HG02763 (cell line): ENCODE measurements at regions not wholly inside any gene's neighbourhood (a gene's known extent, or its start where the extent isn't known, plus 50 kb on each side); places are given as distances from the start of the nearest gene placed in this dataset.

Source experiments
- ATAC-seq: cut with Tn5 transposase; IDR thresholded peaks from one replicate; pipeline ENCODE4 v1.9.1; 2021; ENCODE audit warnings: mild to moderate bottlenecking, moderate library complexity; ENCODE audit not compliant: unreplicated experiment

DNA sequence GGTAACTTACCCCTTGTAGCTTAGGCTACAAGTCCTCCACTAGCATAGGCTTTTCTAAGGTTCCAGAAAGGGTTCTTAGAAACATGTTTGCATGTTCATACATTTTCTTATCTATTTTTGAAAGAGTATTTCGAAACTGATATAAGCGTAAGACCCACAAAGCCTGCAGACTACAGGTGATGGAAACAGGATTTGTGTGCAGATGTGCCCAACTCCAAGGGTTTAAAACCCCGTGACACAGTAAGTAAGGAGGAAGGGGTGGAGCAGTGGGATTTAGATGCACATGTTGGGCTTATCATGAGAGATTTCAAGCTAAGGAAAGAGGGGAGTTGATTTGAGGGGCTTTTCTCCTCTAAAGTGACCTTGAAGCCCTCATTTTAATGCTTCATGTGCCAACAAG is 164.7 kb downstream of the LTN1 start:
- ATAC-seq, result no peak

DNA sequence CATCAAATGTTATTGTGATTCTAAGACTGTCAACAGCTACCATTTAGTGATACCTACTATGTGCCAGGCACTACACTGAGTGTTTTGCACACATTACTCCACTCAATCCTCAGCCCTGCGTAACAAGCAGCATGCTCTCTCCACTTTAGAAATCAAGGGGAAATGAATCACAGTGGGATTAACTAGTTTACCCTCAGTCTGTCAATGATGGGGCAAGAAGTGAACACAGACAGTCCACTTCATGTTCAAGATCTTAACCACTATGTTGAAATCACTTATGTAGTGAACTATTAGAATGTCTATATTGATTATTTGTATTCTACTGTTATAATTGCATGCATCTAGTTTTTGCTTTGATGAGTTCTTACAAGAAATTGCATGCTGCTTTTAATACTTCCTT is 165.3 kb downstream of the LTN1 start:
- no peak for ATAC-seq

DNA sequence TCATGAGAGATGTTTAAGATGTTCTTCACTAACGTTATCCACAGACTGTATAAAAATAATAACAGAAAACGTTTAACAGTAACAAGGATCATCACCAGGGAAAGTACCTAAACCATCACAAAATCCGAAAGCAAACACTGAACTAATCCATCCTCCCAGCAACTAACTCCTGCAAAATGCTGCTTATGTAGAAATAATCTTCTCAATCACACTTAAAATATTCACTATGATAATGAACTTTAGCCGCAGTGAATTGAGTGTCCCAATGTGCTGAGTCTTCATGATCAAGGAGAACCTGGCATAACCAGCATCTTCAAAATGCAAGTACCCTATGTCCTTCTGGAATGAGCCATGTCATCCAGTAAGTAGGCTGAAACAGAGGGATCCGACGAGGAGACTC is 166.1 kb downstream of the LTN1 start:
- no peak for ATAC-seq

DNA sequence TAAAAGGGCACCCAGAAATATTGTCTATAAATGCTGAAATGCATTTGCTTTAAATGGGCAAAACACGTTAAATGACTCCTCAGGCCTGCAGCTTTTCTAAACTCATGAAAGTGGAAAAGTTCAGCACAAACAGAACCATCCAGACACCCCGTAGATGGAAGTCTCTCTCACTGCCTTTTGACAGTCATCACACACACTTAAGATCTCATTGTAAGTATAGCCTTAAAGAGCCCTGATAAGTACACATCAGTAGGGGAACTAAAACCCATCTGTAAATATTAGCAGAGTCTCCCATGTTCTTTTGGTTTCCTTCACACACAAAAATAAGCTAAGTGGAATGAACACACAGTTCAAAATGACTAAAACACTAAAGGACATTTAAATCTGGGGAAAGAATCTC is 166.7 kb downstream of the LTN1 start:
- no peak for ATAC-seq

DNA sequence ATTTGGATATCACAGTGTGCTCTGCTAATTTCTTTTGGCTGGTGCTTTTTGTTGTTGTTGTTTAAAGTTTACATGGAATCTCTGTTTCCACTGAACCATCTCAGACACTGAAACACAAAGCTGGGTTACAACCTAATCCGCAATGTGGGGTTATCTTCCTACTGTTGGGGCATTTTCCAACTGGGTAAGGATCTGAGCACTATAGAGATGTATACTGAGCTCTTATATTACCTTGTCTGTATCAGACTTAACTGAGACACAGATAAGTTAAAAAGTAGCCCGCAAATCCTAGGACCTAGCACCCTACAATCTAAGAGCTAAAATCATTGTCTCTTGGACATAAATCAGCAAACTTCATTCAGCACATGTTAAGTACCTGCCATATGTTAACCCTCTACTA is 169.2 kb downstream of the LTN1 start:
- ATAC-seq, result no peak

DNA sequence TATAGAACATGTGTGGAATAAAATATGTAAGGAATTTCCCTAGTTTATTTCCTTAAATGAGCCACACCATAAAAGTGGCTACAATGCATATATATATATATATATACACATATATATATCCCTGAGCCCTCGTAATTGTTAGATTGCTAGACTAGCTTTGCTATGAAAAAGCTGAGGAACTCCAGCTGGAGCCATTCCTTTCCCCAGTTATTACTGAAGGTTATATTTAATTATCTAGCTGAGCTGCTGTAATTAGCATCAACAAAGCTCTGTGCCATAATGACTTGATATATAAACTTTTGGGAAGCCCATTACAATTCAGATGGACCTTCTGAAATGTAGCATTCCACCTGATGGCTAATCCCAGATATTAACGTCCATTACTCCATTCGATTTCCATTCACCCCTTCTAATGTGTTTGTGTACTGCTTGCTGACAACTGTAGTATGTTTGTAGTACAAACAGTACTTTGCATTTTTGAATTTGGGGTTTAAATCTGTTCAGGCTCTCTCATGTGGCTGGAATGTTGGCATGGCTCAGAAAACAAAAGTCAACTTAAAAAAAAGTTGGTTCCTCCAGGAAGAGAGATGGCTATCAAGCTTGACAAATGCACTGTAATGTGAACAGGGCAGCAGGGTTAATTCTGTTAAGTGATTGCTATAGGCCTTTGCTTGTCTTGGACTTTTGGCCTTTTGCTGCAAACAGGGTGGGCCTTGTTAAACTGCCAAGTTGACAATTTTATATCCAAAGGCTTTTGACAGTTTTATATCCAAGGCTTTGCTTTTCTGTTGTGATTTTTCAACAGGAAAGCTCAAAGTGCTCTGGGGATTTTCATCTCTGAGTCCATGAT is 170.0 kb downstream of the LTN1 start:
- no peak for ATAC-seq

DNA sequence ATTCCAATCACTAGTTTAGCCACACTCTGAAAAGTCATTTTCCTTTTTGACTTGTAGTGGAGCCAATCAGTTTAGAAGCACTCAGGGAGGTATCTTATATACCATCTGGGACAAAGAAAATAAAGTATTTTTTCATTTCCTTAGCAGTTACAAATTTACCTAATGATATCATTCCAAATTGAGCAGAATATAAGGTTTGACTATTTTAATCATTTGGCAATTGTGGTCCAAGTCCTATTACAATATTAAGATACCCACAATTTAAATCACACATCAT is 170.6 kb downstream of the LTN1 start:
- ATAC-seq, result no peak

DNA sequence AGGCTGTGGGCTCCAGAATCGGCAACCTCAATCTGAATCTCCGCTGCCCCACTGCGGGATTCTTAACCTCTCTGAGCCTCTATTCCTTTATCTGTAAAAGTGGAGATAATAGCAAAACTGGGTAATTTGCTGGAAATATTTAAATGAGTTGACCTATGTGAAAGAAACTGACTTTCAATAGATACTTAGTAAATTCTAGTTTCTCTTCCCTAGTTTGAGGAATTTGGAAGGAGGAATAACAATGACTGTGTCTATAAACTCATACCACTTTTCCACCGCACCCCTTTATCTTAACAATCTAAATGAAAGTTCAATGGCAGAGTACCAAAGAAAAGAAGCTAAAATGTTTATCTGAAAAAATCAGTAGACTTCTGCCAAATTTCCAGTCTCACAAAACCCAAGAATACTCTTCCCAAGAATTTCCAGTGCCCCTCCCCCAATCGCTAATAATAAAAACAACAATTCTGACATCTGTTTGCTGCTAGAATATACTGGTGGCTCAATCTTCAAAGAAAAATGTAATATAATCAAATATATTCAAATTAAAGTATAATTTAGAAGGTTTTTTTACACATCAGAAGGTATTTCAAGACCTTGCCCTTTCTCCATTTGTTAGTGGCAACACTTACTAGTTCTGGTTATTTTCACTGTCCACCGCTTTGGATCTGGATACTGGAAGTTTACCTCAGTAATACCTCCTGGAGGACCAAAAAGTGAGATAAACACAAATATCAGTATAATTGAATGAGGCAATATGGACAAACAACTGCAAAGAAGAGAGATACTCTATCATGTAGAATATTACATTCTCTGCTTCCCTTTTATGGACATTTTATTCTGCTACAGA is 171.2 kb downstream of the LTN1 start:
- ATAC-seq, result no peak

DNA sequence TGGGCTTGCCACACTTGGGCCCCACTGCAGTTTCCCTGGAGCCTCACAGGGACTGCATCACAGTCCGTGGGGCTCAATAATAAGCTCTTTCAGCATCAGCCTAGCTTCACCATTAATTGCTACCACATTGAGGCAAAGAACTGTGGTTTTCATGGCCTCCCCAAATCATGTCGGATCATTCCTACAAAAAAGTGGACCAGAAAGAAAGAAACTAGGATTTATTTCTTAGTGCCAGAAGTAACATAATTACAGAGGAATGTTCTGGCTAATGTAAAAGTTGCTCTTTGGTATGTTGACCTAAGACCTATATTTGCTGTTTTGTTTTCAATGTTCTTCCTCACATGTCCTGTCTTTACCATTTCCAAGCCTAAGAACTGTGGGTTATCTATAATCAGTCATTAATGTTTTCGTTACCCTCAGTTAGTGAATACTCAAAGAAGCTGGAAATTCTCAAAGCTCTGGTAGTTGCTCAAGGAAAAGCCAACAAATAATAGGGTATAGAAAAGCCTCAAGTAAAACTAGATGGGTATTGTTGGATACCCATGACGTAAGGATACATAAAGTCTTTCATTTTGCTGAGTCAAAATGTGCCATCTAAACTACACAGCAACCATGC is 173.9 kb downstream of the LTN1 start:
- no peak for ATAC-seq

DNA sequence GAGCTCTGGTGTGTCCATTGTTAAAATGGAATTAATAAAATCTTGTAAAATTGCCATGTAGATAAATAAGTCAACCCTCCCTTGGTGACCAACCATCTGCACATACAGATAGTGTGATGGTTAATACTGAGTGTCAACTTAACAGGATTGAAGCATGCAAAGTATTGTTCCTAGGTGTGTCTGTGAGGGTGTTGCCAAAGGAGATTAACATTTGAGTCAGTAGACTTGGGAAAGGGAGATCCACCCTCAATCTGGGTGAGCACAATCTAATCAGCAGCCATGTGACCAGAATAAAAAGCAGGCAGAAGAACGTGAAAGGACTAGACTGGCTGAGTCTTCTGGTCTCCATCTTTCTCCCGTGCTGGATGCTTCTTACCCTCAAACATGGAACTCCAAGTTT is 174.8 kb downstream of the LTN1 start:
- ATAC-seq, result no peak

DNA sequence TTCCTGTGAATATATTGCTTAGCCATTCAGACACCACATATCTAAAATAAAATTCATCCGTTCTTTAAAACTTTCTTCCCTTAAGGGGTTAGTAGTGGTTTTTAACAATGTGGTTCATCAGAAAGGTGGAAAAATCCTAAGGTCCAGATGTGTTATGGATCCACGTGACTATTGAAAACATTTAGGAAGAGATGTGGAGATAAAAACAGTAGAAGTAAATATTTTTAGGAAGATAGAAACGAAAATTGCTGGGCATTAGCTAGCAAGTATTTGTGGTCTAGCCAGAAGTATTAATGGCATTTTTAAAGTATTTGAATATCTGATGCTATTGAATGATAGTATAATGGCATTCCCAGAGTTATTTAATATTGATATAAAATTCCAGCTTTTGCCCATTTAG is 180.8 kb downstream of the LTN1 start:
- ATAC-seq, result no peak

DNA sequence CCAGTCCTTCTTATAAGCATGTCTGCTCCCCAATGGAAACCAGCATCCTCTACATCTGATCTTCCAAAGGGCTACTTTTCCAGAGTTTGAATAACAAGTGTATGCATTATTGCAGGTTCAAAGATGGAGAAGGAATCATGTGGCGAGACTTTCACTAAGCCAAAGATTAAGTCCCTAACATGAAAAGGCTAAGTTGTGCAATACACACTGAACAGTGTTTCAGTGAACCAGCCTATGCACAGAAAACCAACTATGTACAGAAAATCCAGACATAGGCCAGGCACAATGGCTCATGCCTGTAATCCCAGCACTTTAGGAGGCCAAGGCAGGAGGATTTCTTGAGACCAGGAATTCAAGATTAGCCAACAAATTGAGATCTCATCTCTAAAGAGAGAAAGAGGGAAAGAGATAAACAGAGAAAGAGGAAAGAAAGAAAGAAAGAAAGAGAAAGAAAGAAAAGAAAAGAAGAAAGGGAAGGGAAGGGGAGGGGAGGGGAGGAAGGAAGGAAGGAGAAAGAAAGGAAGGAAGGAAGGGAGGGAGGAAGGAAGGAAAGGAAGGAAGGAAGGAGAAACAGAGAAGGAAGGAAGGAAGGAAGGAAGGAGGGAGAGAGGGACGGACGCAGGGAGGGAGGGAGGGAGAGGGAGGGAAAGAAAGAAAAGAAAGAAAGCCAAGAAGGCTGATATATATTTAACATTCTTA is 181.7 kb downstream of the LTN1 start:
- ATAC-seq, result no peak

DNA sequence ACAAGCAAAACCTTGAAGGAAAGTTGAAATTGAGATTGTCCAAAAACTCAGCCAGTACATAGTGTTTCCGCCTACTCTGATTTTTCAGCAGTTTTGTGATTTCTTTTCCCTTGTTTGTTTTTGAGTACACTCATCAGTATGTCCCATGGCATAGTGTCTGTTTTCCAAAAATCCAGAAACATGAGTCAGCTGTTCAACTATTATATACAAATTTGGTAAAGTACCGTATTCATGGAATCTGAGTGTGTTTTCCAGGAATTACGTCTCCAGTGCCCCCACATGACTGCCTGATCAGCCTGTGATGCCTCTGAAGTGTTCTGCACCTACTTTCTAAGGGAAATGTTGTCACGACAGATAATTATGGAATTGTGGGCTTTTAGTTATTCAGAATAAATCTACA is 186.8 kb downstream of the LTN1 start:
- no peak for ATAC-seq

DNA sequence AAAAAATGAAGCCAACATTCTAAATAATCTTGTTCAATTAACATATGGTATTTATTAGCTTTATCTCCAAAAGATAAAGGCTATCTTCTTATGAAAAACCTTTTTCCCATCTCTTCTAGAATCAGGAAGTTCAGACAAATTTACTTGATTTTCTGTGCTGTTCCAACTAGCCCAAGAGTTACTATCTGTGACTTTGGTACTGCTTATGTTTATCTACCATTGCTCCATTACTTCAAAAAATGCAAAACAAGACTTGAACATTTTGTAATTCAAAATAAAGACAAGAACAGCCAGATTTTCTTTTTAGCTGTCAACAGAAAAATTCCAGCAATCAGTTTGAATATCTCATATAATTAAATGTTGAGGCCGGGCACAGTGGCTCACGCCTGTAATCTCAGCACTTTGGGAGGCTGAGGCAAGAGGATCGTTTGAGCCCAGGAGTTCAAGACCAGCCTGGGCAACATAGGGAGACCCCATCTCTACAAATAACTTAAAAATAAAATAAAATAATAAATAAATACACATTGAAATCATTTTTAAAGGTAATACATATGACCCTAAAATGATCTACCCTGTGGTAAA is 188.5 kb downstream of the LTN1 start:
- no peak for ATAC-seq

DNA sequence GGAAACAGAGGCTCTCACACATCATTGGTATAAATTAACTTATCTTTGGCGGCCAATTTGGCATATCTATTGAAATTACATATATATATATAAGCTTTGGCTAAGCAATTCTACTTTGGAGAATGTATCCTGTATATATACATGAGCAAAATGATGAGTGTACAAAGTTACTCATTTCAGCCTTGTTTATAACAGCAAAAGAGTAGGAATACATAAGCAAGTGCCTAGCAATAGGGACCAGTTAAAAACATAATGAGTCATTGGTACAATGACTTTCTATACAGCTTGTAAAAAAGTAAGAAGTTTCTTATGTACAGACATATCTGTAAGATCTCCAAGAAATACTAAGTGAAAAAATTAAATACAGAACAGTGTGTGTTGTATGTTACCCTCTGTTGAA is 190.8 kb downstream of the LTN1 start:
- no peak for ATAC-seq

DNA sequence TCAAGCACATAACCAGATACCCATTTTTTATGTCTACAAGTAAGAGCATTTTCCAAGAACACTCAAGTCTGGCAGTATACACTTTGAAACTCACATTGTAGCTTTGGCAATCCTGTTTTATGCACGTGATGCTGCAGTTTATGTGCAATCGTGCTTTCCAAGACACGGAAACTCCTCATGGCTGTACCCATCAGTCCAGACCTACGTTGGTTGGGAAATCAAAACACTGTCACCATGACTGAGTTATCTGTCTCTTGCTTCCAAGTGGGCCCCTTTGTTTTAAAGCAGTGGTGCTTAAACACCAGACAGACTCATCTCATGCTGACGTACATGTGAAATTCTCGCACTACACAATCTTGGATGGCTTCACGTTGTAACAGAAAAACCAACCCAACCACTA is 192.8 kb downstream of the LTN1 start:
- no peak for ATAC-seq

DNA sequence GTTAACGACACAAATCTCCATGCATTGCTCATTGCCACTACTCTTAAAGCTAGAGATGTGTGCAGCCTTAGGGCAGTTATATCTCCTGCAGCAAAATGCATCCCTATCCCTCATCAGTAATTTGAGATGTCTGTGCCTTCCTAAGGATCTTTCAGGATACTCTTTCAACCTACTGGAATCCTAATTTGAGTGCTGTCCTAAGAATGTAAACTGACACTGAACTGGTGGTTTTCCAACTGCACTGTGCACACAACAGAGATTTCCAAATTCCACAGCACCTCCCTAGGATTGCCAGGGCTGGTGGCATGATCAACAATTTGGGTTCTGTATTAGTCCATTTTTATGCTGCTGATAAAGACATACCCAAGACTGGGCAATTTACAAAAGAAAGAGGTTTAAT is 193.9 kb downstream of the LTN1 start:
- ATAC-seq, result no peak

DNA sequence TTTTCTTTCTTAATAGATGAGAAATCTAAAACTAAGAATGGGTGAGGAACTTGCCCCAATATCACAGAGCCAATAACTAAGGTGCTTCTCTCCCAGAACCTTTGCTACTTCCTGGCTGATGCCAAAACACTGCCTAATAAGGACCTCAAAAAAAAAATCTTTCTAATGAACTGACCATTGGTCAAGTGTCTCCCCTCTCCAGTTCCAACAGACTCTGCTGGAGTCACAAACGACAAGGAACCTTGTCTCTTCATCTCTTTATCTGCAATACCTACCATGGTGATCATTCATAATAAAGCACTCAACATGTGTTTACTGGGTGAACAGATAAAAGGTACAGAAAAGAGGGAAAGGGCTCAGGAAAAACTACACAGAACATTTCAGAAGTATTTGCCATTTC is 197.4 kb downstream of the LTN1 start:
- no peak for ATAC-seq

DNA sequence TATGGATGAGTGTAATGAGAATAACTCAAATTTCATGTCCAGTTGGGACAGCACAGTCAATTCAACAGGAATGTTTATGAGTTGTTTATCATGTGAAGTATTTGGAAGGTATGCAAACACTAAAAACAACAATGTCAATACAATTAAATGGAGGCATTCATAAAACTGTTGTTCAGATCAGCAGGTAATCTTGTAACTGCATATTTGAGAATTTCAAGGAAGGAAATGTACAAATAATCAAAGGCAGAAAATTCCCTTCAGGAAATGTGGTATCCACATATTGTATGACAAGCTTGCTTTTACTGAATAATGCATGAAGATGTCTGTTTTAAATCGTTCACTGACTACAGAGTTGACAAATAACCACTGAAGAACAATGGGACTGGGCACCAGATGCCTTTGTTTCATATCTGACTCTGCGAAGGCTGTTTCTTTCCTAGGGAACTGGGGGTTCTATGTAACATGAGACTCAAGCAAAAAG is 198.3 kb downstream of the LTN1 start:
- ATAC-seq, result no peak

DNA sequence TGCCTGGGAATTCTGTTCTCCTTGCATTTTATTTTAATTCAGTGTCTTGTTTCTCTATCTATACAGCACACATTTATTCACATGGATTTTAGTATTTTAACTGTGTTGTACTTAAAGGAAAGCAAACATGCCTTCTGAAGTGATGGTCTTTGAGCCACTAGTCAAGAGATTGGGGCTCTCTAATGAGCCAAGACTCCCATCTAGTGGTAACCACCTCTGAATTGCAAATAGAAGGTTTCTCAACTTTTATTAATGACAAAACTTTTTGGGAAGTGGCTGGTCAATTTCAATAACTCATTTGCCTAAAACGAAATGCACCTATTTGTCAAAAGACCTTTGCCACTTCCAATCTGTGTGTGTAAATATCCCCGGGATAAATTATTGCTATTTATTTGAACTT is 199.6 kb downstream of the LTN1 start:
- ATAC-seq, result no peak
